Suprapubic skin (tissue), 4 donors: ENCODE measurements at regions not wholly inside any gene's neighbourhood (a gene's known extent, or its start where the extent isn't known, plus 50 kb on each side); places are given as distances from the start of the nearest gene placed in this dataset.

Experiments
- DNase-seq, 2 donors: peaks; one replicate each; pipeline ENCODE4 v3.0.0-alpha.2; 2019; ENCODE audit warnings: low spot score in 2 of 2
- H3K27ac ChIP-seq: fragments of 200-600 bp; sonication (generic); one replicate; pipeline ENCODE4 v1.5.1; 2019
- H3K27me3 ChIP-seq: fragments of 200-600 bp; sonication (generic); one replicate; pipeline ENCODE4 v1.5.1; 2019
- H3K36me3 ChIP-seq: fragments of 200-600 bp; sonication (generic); one replicate; pipeline ENCODE4 v1.5.1; 2019
- H3K4me1 ChIP-seq: fragments of 200-600 bp; sonication (generic); one replicate; pipeline ENCODE4 v1.5.1; 2019
- H3K4me3 ChIP-seq: fragments of 200-600 bp; sonication (generic); one replicate; pipeline ENCODE4 v1.5.1; 2019; ENCODE audit warnings: mild to moderate bottlenecking
- H3K9me3 ChIP-seq: fragments of 200-600 bp; sonication (generic); one replicate; pipeline ENCODE4 v1.5.1; 2019
- CTCF ChIP-seq, 2 donors: fragments of 200-600 bp in 1 of 2; fragments of 450-650 bp in 1 of 2; sonication (generic) in 1 of 2; IDR thresholded peaks; one replicate each; pipeline ENCODE4 v1.5.1; 2016 to 2019; ENCODE audit warnings: antibody characterized with exemption in 2 of 2, mild to moderate bottlenecking in 1 of 2, moderate library complexity in 1 of 2
- EP300 ChIP-seq: sonication (generic); formaldehyde crosslinking; IDR thresholded peaks from one replicate; pipeline ENCODE4 v1.6.1; 2017; ENCODE audit warnings: antibody characterized with exemption
- POLR2A ChIP-seq, 2 donors: fragments of 450-650 bp; IDR thresholded peaks; one replicate each; pipeline ENCODE4 v1.6.1; 2017; ENCODE audit warnings: antibody characterized with exemption in 2 of 2, mild to moderate bottlenecking in 2 of 2, moderate library complexity in 2 of 2
- POLR2AphosphoS5 ChIP-seq, 3 donors: sonication (generic); formaldehyde crosslinking; IDR thresholded peaks; one replicate each; pipeline ENCODE4 v1.6.1; 2017; ENCODE audit warnings: antibody characterized with exemption in 3 of 3
- WGBS: methylation state at CpG from one replicate; pipeline ENCODE4 v1.1.5; 2018; 5-methylcytosine and 5-hydroxymethylcytosine counted together

DNA sequence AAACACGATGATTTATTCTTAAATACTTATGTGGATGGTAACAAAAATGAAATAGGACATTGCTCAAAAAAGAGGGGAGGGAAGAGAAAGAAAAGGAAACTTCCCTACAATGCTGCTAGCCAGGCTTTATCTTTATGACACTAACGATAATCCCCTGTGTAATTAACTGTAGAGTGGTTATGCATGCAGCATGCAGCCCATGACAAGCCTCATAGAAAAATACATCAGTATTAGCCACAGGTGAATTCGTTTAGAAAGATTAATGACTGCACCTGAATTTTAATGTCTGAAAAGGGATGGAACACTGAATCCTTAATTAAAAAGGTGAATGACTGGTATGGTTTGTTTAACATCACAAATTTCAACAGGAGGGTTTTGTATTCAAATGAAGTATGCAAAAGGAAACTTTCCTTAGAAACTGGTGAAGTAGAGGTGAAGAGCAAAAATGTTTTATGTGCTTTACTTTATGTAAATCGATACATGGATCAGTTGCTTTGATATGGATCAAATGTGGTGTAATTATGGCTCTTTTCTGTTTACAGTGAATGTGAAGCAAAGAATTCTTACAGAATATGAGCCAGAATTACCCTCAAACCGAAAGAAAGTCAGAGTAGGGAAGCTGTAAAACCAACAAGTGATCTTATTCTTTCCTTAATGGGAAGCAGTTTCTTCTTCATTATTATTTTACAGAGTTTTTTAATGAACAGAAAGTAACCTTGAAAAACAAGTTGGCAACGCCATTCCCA lies 569.6 kb upstream of the ADGRL2 start:
- 38% methylated on average over 6 of the region's 6 CpGs for WGBS
- H3K27me3 ChIP-seq = no peaks in the 10 kb centered on the region

DNA sequence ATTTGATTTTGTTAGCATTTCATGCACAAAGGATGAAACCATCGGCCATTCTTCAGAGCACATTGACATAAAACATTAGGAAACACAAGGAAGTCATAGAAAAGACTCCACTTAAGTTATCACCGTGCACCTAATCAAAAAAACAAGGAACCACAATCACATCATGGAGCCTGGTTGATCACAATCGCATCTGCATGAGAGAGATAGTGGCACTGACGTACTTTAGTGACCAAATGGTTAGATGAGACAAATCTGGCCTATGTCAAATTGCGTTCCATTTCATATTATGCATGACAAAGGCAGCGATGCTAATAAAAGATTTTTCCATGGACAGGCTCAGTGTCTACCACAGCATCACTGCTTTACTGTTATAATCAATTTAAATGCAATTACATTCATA lies 571.8 kb upstream of the ADGRL2 start:
- no peak for TF ChIP-seq POLR2A (IDR thresholded peaks at IDR 0.05)
- TF ChIP-seq EP300 = no peak
- TF ChIP-seq CTCF (IDR thresholded peaks at IDR 0.05) = no peak
- no peak for TF ChIP-seq POLR2AphosphoS5 (IDR thresholded peaks at IDR 0.05)
- Histone ChIP-seq H3K4me1 (no peaks in the 10 kb centered on the region), H3K4me3 (no peak overlapping the region), H3K27me3 (no peaks in the 10 kb centered on the region), H3K27ac (no peak overlapping the region), H3K9me3 (no peaks in the 10 kb centered on the region), H3K36me3 (no peaks in the 10 kb centered on the region)
- WGBS = 91% methylated on average over 6 of the region's 6 CpGs
- DNase-seq = no peak

More for the DNA sequence above, 569.6 kb upstream of the ADGRL2 start:
- no peak overlapping the region for H3K27ac ChIP-seq
- no peaks in the 10 kb centered on the region for H3K9me3 ChIP-seq
- no peak for DNase-seq
- TF ChIP-seq POLR2A (IDR thresholded peaks at IDR 0.05) = no peak
- TF ChIP-seq POLR2AphosphoS5 (IDR thresholded peaks at IDR 0.05) = no peak
- TF ChIP-seq CTCF (IDR thresholded peaks at IDR 0.05) = no peak
- no peak for TF ChIP-seq EP300
- H3K4me1 ChIP-seq = no peaks in the 10 kb centered on the region
- H3K4me3 ChIP-seq = no peak overlapping the region
- H3K36me3 ChIP-seq = no peaks in the 10 kb centered on the region

DNA sequence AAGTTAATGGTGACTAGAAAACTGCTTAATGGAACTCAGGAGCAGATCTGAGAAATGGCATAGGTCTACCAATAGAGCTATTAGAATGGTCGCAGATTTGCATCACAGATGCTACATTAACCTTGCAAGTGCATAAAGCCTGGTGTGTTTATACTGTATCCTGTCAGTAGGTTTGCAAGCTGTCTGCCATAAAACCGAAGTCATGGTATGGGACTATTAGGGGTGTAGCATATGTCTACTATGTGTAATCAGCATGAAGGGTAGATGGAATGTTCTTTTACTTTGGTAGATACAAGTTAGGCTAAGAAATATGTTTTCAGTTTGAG lies 574.2 kb upstream of the ADGRL2 start:
- no peak for TF ChIP-seq EP300
- no peak for TF ChIP-seq POLR2A (IDR thresholded peaks at IDR 0.05)
- no peak for TF ChIP-seq CTCF (IDR thresholded peaks at IDR 0.05)
- no peak for TF ChIP-seq POLR2AphosphoS5 (IDR thresholded peaks at IDR 0.05)
- Histone ChIP-seq H3K4me1 (no peaks in the 10 kb centered on the region), H3K27ac (no peak overlapping the region), H3K4me3 (no peak overlapping the region), H3K36me3 (no peaks in the 10 kb centered on the region), H3K9me3 (no peaks in the 10 kb centered on the region), H3K27me3 (no peaks in the 10 kb centered on the region)
- 84% methylated on average over 2 of the region's 2 CpGs for WGBS
- DNase-seq = no peak

DNA sequence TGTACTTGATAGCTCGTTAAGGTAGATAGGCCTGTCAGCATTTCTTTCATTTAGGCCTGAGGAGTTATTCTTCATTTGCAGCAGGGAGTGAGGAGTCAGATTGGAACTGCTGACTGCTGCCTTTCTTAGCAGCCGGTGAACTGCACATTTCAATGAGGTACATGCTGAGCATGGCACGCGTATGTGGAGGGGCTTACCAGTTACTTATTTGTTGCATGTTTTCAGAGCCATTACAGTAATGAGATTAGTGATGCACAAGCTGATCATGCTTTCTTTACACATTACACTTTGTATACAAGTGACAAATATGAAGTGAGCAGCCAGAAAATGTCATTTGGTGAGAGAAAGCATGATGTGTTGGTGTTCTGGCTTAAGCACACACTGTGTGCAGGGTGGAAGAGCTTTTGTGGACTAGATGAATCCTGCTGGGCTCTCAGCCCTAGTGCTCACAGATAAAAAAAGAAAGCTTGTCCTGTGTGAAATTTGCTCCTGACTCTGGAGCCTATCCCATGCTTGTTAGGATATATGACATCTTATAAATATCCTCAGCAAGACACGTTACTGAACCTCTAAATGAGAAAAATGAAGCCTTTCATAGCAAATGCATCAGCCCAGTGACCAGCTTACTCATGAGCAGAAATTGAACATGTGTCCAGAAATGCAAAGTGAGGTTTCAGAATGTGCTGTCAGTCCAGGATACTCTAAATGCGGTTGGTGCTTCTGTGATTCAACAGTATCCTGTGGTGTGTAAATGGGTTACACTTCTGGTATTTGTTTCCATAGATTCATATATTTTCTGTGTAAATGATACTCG lies 574.7 kb upstream of the ADGRL2 start:
- H3K27ac ChIP-seq = no peak overlapping the region
- no peaks in the 10 kb centered on the region for H3K4me1 ChIP-seq
- DNase-seq = no peak
- TF ChIP-seq CTCF (IDR thresholded peaks at IDR 0.05) (no peak), POLR2A (IDR thresholded peaks at IDR 0.05) (no peak), POLR2AphosphoS5 (IDR thresholded peaks at IDR 0.05) (no peak), EP300 (no peak)
- WGBS = 91% methylated on average over 7 of the region's 7 CpGs
- no peak overlapping the region for H3K4me3 ChIP-seq
- H3K9me3 ChIP-seq = no peaks in the 10 kb centered on the region
- H3K27me3 ChIP-seq = no peaks in the 10 kb centered on the region
- no peaks in the 10 kb centered on the region for H3K36me3 ChIP-seq

DNA sequence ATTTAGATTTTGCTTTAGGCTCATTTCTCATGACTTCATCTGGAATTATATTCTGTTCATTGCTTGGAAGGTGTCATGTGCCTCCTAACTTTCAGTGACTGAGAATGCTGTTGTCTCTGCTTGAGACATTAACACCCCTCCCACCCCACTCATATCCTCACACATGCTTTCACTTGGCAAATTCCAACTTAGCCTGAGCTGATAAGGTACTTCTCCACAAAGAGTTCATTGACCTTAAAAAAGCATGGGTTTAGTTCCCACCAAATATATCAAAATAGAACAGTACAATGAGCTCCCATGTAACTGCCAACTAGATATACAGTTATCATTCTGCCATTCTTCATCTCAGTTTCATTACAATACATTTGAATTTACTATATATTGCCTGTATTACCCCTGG lies 576.5 kb upstream of the ADGRL2 start:
- no peak for DNase-seq
- Histone ChIP-seq H3K4me1 (no peaks in the 10 kb centered on the region), H3K9me3 (no peaks in the 10 kb centered on the region), H3K27me3 (no peaks in the 10 kb centered on the region), H3K4me3 (no peak overlapping the region), H3K36me3 (no peaks in the 10 kb centered on the region), H3K27ac (no peak overlapping the region)
- TF ChIP-seq CTCF (IDR thresholded peaks at IDR 0.05) (no peak), EP300 (no peak), POLR2A (IDR thresholded peaks at IDR 0.05) (no peak), POLR2AphosphoS5 (IDR thresholded peaks at IDR 0.05) (no peak)
